HT-29 (cell line): ENCODE measurements at regions not wholly inside any gene's neighbourhood (a gene's known extent, or its start where the extent isn't known, plus 50 kb on each side); places are given as distances from the start of the nearest gene placed in this dataset.
"Not testable (repeated sequence)": the region's sequence is repeated elsewhere in the genome, so short reads cannot be mapped to it uniquely, and the experiment has no call there.

Experiments used
- DNase-seq: peaks from one replicate; pipeline ENCODE4 v3.0.0-alpha.2; 2015; ENCODE audit warnings: low spot score

GRCh38 chr2:89756616-89757015 lies 1065.1 kb downstream of the RPIA start:
- not testable (repeated sequence) for DNase-seq

GRCh38 chr2:89758332-89759026 lies 1067.0 kb downstream of the RPIA start:
- DNase-seq, result not testable (repeated sequence)

GRCh38 chr2:89760762-89761161 lies 1069.3 kb downstream of the RPIA start:
- not testable (repeated sequence) for DNase-seq

GRCh38 chr2:89761171-89761570 lies 1069.7 kb downstream of the RPIA start:
- DNase-seq, result not testable (repeated sequence)

GRCh38 chr2:89761863-89762262 lies 1070.4 kb downstream of the RPIA start:
- not testable (repeated sequence) for DNase-seq

GRCh38 chr2:89762461-89763253 lies 1071.2 kb downstream of the RPIA start:
- not testable (repeated sequence) for DNase-seq

GRCh38 chr2:89763254-89763580 lies 1071.7 kb downstream of the RPIA start:
- DNase-seq, result no peak

- no peak for DNase-seq
Measured at GRCh38 chr2:89763581-89764485, 1072.4 kb downstream of the RPIA start.

GRCh38 chr2:89764571-89765360 lies 1073.3 kb downstream of the RPIA start:
- not testable (repeated sequence) for DNase-seq

GRCh38 chr2:89765361-89765718 lies 1073.9 kb downstream of the RPIA start:
- DNase-seq, result not testable (repeated sequence)

- not testable (repeated sequence) for DNase-seq
Measured at GRCh38 chr2:89766141-89766990, 1074.9 kb downstream of the RPIA start.

GRCh38 chr2:89767058-89767457 lies 1075.6 kb downstream of the RPIA start:
- DNase-seq, result not testable (repeated sequence)

- DNase-seq, result no peak
Measured at GRCh38 chr2:89767572-89768435, 1076.3 kb downstream of the RPIA start.

- no peak for DNase-seq
Measured at GRCh38 chr2:89775885-89776284, 1084.4 kb downstream of the RPIA start.

GRCh38 chr2:89780318-89780717 lies 1088.8 kb downstream of the RPIA start:
- DNase-seq, result no peak

- DNase-seq, result no peak
Measured at GRCh38 chr2:89781962-89782361, 1090.5 kb downstream of the RPIA start.

- DNase-seq, result no peak
Measured at GRCh38 chr2:89784960-89785359, 1093.5 kb downstream of the RPIA start.

GRCh38 chr2:89785528-89785927 lies 1094.1 kb downstream of the RPIA start:
- DNase-seq, result not testable (repeated sequence)

GRCh38 chr2:89786642-89787041 lies 1095.2 kb downstream of the RPIA start:
- not testable (repeated sequence) for DNase-seq
